Heart left ventricle (tissue), 16 donors: ENCODE measurements at regions not wholly inside any gene's neighbourhood (a gene's known extent, or its start where the extent isn't known, plus 50 kb on each side); places are given as distances from the start of the nearest gene placed in this dataset.

Experiments used
- ATAC-seq, 4 donors: fragments of 200-7000 bp; cut with Tn5 transposase; one replicate each; pipeline ENCODE4 v1.9.1; 2020 to 2022; ENCODE audit warnings: moderate library complexity in 4 of 4, mild to moderate bottlenecking in 3 of 4, moderate number of reproducible peaks in 1 of 4
- DNase-seq, 5 donors: peaks; one replicate each; pipeline ENCODE4 v3.0.0-alpha.2; 2020
- H3K27ac ChIP-seq, 12 donors: fragments of 200-600 bp; sonication (generic) in 4 of 12; one replicate each; pipeline versions ENCODE4 v1.5.0 to v1.8.0; 2016 to 2022; ENCODE audit warnings: mild to moderate bottlenecking in 2 of 12
- H3K27me3 ChIP-seq, 9 donors: fragments of 200-600 bp; sonication (generic) in 2 of 9; one replicate each; pipeline versions ENCODE4 v1.5.1 to v1.8.0; 2016 to 2022; ENCODE audit warnings: mild to moderate bottlenecking in 3 of 9
- H3K36me3 ChIP-seq, 9 donors: fragments of 200-600 bp; sonication (generic) in 2 of 9; one replicate each; pipeline versions ENCODE4 v1.5.0 to v1.8.0; 2018 to 2022; ENCODE audit warnings: mild to moderate bottlenecking in 2 of 9
- H3K4me1 ChIP-seq, 12 donors: fragments of 200-600 bp; sonication (generic) in 4 of 12; one replicate each; pipeline versions ENCODE4 v1.5.0 to v1.8.0; 2016 to 2022; ENCODE audit warnings: mild to moderate bottlenecking in 3 of 12
- H3K4me3 ChIP-seq, 12 donors: fragments of 200-600 bp; sonication (generic) in 4 of 12; one replicate each; pipeline versions ENCODE4 v1.5.0 to v1.8.0; 2017 to 2022; ENCODE audit warnings: mild to moderate bottlenecking in 9 of 12, moderate library complexity in 4 of 12
- H3K9me3 ChIP-seq, 12 donors: fragments of 200-600 bp; sonication (generic) in 4 of 12; one replicate each; pipeline versions ENCODE4 v1.5.0 to v1.8.0; 2016 to 2022; ENCODE audit warnings: mild to moderate bottlenecking in 1 of 12
- CTCF ChIP-seq, 12 donors: fragments of 200-600 bp; sonication (generic) in 4 of 12; IDR thresholded peaks; one replicate each; pipeline versions ENCODE4 v1.5.0 to v1.8.0; 2018 to 2022; ENCODE audit warnings: antibody characterized with exemption in 12 of 12, mild to moderate bottlenecking in 5 of 12
- POLR2A ChIP-seq, 2 donors: fragments of 450-650 bp; IDR thresholded peaks; one replicate each; pipeline ENCODE4 v1.6.1; 2017; ENCODE audit warnings: antibody characterized with exemption in 2 of 2, mild to moderate bottlenecking in 2 of 2, moderate library complexity in 2 of 2
- WGBS, 4 donors: extraction: QIAGEN DNeasy Blood & Tissue Kit in 2 of 4; methylation state at CpG; one replicate each; pipeline versions ENCODE4 v1.1.5 to v1.1.7; 2013 to 2018; 5-methylcytosine and 5-hydroxymethylcytosine counted together
- intact Hi-C, 10 donors: fragments of 100-400 bp; cut with DNase I; formaldehyde crosslinking; loops; one replicate each; pipeline versions ENCODE4 v1.11.1 to v1.14.2; 2022
- donor health status: ischemic (EF 13 %, LVEDD 7.1; RV severe dilation, severe dysfunction).
- donor health status: healthy with polysubstance abuse.
- donor health status: DM: no; HTN: yes; CAD: no.
- donor health status: DM: no; HTN: no; CAD: no.
- donor health status: ischemic (EF 25% LVEDD 6.9; RV normal size, moderate dysfunction).
- donor health status: ischemic (EF 25% LVEDD 5.7; RV mildly dilated, moderate dysfunction).
- donor health status: healthy.
- donor health status: DM: yes; HTN: yes; CAD: no.
- donor health status: ischemic (EF 35%, LVEDD 5.7; RV mildly dilated, moderate dysfunction).
- donor health status: nonischemic (EF 11% LVEDD 7.7; RV severe dilation, severe dysfunction).
- donor health status: DM: yes; HTN: yes; CAD: no.
- donor health status: PGD.
- donor health status: ischemic (EF 29% LVEDD 5.4; RV normal size, mild dysfunction).
- donor health status: nonischemic (EF 23%, LVEDD 6.1; RV moderate dilation, normal function).

GRCh38 chr11:129731316-129731715 lies 84.3 kb upstream of the TMEM45B start:
- WGBS, 4 donors = 68 to 76% (median 72%) methylated on average over 8 of the region's 8 CpGs
- ATAC-seq = no peak

GRCh38 chr11:129732941-129733340 lies 82.7 kb upstream of the TMEM45B start:
- ATAC-seq (no peak), DNase-seq (no peak)
- intact Hi-C loops = no loop called here
- Histone ChIP-seq H3K9me3 (no peaks in the 10 kb centered on the region), H3K36me3 (no peaks in the 10 kb centered on the region), H3K4me1 (no peaks in the 10 kb centered on the region), H3K27ac (no peak overlapping the region), H3K4me3 (no peak overlapping the region), H3K27me3 (peaks cover 0 to 9% (median 0%) of the 10 kb centered on the region in 9 donors)
- TF ChIP-seq CTCF (IDR thresholded peaks at IDR 0.05) (no peak), POLR2A (IDR thresholded peaks at IDR 0.05) (no peak)
- 63 to 79% (median 75%) methylated on average over 4 of the region's 4 CpGs for WGBS, 4 donors

More at GRCh38 chr11:129731316-129731715, 84.3 kb upstream of the TMEM45B start:
- no peaks in the 10 kb centered on the region for H3K36me3 ChIP-seq
- no peak overlapping the region for H3K4me3 ChIP-seq
- TF ChIP-seq CTCF (IDR thresholded peaks at IDR 0.05) (no peak), POLR2A (IDR thresholded peaks at IDR 0.05) (no peak)
- H3K4me1 ChIP-seq = no peaks in the 10 kb centered on the region
- H3K27ac ChIP-seq = no peak overlapping the region
- peaks cover 0 to 15% (median 0%) of the 10 kb centered on the region in 9 donors for H3K27me3 ChIP-seq
- intact Hi-C loops = no loop called here
- DNase-seq = no peak
- no peaks in the 10 kb centered on the region for H3K9me3 ChIP-seq

- no peak overlapping the region for H3K27ac ChIP-seq
- H3K36me3 ChIP-seq = no peaks in the 10 kb centered on the region
- ATAC-seq (no peak), DNase-seq (no peak)
- intact Hi-C loops = no loop called here
- peaks cover 0 to 11% (median 0%) of the 10 kb centered on the region in 9 donors for H3K27me3 ChIP-seq
- no peak for TF ChIP-seq POLR2A (IDR thresholded peaks at IDR 0.05)
- TF ChIP-seq CTCF (IDR thresholded peaks at IDR 0.05) = no peak
- no peaks in the 10 kb centered on the region for H3K4me1 ChIP-seq
- H3K9me3 ChIP-seq = no peaks in the 10 kb centered on the region
- no peak overlapping the region for H3K4me3 ChIP-seq
- 86 to 90% (median 88%) methylated on average over 9 of the region's 9 CpGs for WGBS, 4 donors
Observed at GRCh38 chr11:129733384-129733783, 82.3 kb upstream of the TMEM45B start.

GRCh38 chr11:129733981-129734380 lies 81.7 kb upstream of the TMEM45B start:
- DNase-seq = no peak

More at GRCh38 chr11:129733981-129734380, 81.7 kb upstream of the TMEM45B start:
- intact Hi-C loops = no loop called here
- 76 to 88% (median 81%) methylated on average over 7 of the region's 7 CpGs for WGBS, 4 donors
- no peaks in the 10 kb centered on the region for H3K9me3 ChIP-seq
- H3K36me3 ChIP-seq = no peaks in the 10 kb centered on the region
- no peak for ATAC-seq
- H3K27me3 ChIP-seq = peaks cover 0 to 13% (median 0%) of the 10 kb centered on the region in 9 donors
- H3K27ac ChIP-seq = no peak overlapping the region
- TF ChIP-seq POLR2A (IDR thresholded peaks at IDR 0.05) (no peak), CTCF (IDR thresholded peaks at IDR 0.05) (no peak)
- H3K4me1 ChIP-seq = no peaks in the 10 kb centered on the region
- no peak overlapping the region for H3K4me3 ChIP-seq
